CD14-positive monocyte (primary cell): ENCODE measurements at regions not wholly inside any gene's neighbourhood (a gene's known extent, or its start where the extent isn't known, plus 50 kb on each side); places are given as distances from the start of the nearest gene placed in this dataset.

Experiments used
- DNase-seq, 3 donors: peaks; one replicate each; pipeline ENCODE4 v3.0.0-alpha.2; 2011 to 2022
- H2AFZ ChIP-seq: 2 replicates; pipeline ENCODE4 v1.6.0; 2012; ENCODE audit warnings: mild to moderate bottlenecking, low read depth, low read length, inconsistent platforms; ENCODE audit not compliant: insufficient read depth, poor library complexity, severe bottlenecking
- H3K27ac ChIP-seq, 2 donors: 1 replicate in 1 of 2; 2 replicates in 1 of 2; pipeline ENCODE4 v1.5.1; 2012 to 2013; ENCODE audit warnings: low read length in 2 of 2, control low read depth in 1 of 2, inconsistent platforms in 1 of 2, low read depth in 1 of 2, mild to moderate bottlenecking in 1 of 2
- H3K27me3 ChIP-seq, 2 donors: one replicate each; pipeline versions ENCODE4 v1.6.0 to v1.6.1; 2011 to 2013; ENCODE audit warnings: low read length in 2 of 2; ENCODE audit not compliant: control insufficient read depth in 2 of 2, insufficient read depth in 2 of 2
- H3K36me3 ChIP-seq, 2 donors: replicated peaks in 1 of 2; 1 replicate in 1 of 2; 2 replicates in 1 of 2; pipeline versions ENCODE4 v1.5.1 to v1.6.1; 2012 to 2013; ENCODE audit warnings: low read length in 2 of 2, control low read depth in 1 of 2, inconsistent platforms in 1 of 2, mild to moderate bottlenecking in 1 of 2; ENCODE audit not compliant: insufficient read depth in 2 of 2, control insufficient read depth in 1 of 2
- H3K4me1 ChIP-seq, 2 donors: 1 replicate in 1 of 2; 2 replicates in 1 of 2; pipeline versions ENCODE4 v1.5.1 to v1.6.1; 2012 to 2013; ENCODE audit warnings: low read length in 2 of 2, control low read depth in 1 of 2, inconsistent platforms in 1 of 2, mild to moderate bottlenecking in 1 of 2, moderate library complexity in 1 of 2; ENCODE audit not compliant: insufficient read depth in 2 of 2, control insufficient read depth in 1 of 2
- H3K4me2 ChIP-seq: replicated peaks from 2 replicates; pipeline ENCODE3; 2012; ENCODE audit warnings: low read length, moderate library complexity, mild to moderate bottlenecking; ENCODE audit not compliant: poor library complexity, severe bottlenecking; ENCODE audit errors: extremely low read depth
- H3K4me3 ChIP-seq, 3 experiments: fragments of 200-600 bp in 1 of 3; sonication (generic) in 1 of 3; replicated peaks in 1 of 3; 1 replicate in 2 of 3; 2 replicates in 1 of 3; pipeline ENCODE4 v1.5.1; 2011 to 2013; ENCODE audit warnings: low read length in 3 of 3, mild to moderate bottlenecking in 3 of 3, control low read depth in 2 of 3, low read depth in 2 of 3, inconsistent platforms in 1 of 3, moderate library complexity in 1 of 3
- H3K79me2 ChIP-seq: 2 replicates; pipeline ENCODE4 v1.6.0; 2012; ENCODE audit warnings: mild to moderate bottlenecking, control low read depth, inconsistent platforms, low read length, moderate library complexity; ENCODE audit not compliant: insufficient read depth
- H3K9ac ChIP-seq: 2 replicates; pipeline ENCODE4 v1.6.0; 2017; ENCODE audit warnings: low read length, mild to moderate bottlenecking; ENCODE audit not compliant: insufficient read depth, poor library complexity, severe bottlenecking
- H3K9me3 ChIP-seq, 2 donors: replicated peaks in 1 of 2; 1 replicate in 1 of 2; 2 replicates in 1 of 2; pipeline versions ENCODE4 v1.5.1 to v1.6.1; 2012 to 2013; ENCODE audit warnings: low read length in 2 of 2, control low read depth in 1 of 2; ENCODE audit not compliant: control insufficient read depth in 1 of 2, insufficient read depth in 1 of 2
- H4K20me1 ChIP-seq: 2 replicates; pipeline ENCODE4 v1.6.0; 2012; ENCODE audit warnings: mild to moderate bottlenecking, low read length, control low read depth, moderate library complexity; ENCODE audit not compliant: insufficient read depth
- H3K27ac Mint-ChIP-seq, 7 donors: one replicate each; pipeline ENCODE4 v1.8.0; 2020; ENCODE audit warnings: mild to moderate bottlenecking in 7 of 7, mixed read lengths in 7 of 7, moderate library complexity in 6 of 7, inconsistent platforms in 2 of 7
- H3K27me3 Mint-ChIP-seq, 3 donors: one replicate each; pipeline ENCODE4 v1.8.0; 2021 to 2022; ENCODE audit warnings: low read depth in 3 of 3, mild to moderate bottlenecking in 3 of 3, mixed read lengths in 3 of 3, moderate library complexity in 3 of 3, inconsistent platforms in 1 of 3
- H3K36me3 Mint-ChIP-seq, 2 donors: one replicate each; pipeline ENCODE4 v1.8.0; 2020; ENCODE audit warnings: mixed read lengths in 2 of 2, inconsistent platforms in 1 of 2, mild to moderate bottlenecking in 1 of 2
- H3K4me1 Mint-ChIP-seq: one replicate; pipeline ENCODE4 v1.8.0; 2020; ENCODE audit warnings: mild to moderate bottlenecking, mixed read lengths
- H3K4me3 Mint-ChIP-seq, 2 donors: one replicate each; pipeline ENCODE4 v1.8.0; 2020; ENCODE audit warnings: mild to moderate bottlenecking in 2 of 2, mixed read lengths in 2 of 2, moderate library complexity in 1 of 2
- H3K9me3 Mint-ChIP-seq, 7 donors: one replicate each; pipeline ENCODE4 v1.8.0; 2020 to 2022; ENCODE audit warnings: mixed read lengths in 7 of 7, mild to moderate bottlenecking in 6 of 7, moderate library complexity in 6 of 7, inconsistent platforms in 2 of 7
- CTCF ChIP-seq: fragments of 200-600 bp; IDR thresholded peaks from one replicate; pipeline ENCODE4 v1.8.0; 2022; ENCODE audit warnings: antibody characterized with exemption, mild to moderate bottlenecking
- WGBS: methylation state at CpG from one replicate; pipeline ENCODE4 v1.1.5; 2013; ENCODE audit warnings: missing lambda C conversion rate; ENCODE audit not compliant: insufficient coverage; 5-methylcytosine and 5-hydroxymethylcytosine counted together
- intact Hi-C, 2 donors: fragments of 100-400 bp; cut with micrococcal nuclease; formaldehyde crosslinking; loops; one replicate each; pipeline versions ENCODE4 v1.15.0 to v1.15.1; 2023

- DNase-seq, result no peak
- Histone ChIP-seq H3K4me3 (no peak overlapping the region), H3K4me1 (no peaks in the 10 kb centered on the region), H2AFZ (no peak overlapping the region), H4K20me1 (no peaks in the 10 kb centered on the region), H3K9me3 (no peaks in the 10 kb centered on the region), H3K27ac (no peak overlapping the region), H3K79me2 (no peaks in the 10 kb centered on the region), H3K27me3 (no peaks in the 10 kb centered on the region), H3K4me2 (no peak overlapping the region), H3K36me3 (no peaks in the 10 kb centered on the region), H3K9ac (no peak overlapping the region)
- TF ChIP-seq CTCF, result no peak
- intact Hi-C loops, result no loop called here
- Mint-ChIP-seq H3K4me3 (no peak overlapping the region), H3K36me3 (no peaks in the 10 kb centered on the region), H3K27ac (no peak overlapping the region), H3K9me3 (peaks cover 0 to 6% (median 0%) of the 10 kb centered on the region in 7 donors), H3K27me3 (peaks cover 3 to 8% (median 6%) of the 10 kb centered on the region in 3 donors), H3K4me1 (no peaks in the 10 kb centered on the region)
- 71% methylated on average over 2 of the region's 2 CpGs for WGBS
Measured at GRCh38 chr4:57243076-57243475, 132.9 kb upstream of the IGFBP7 start.

GRCh38 chr4:57234252-57234775 is 124.1 kb upstream of the IGFBP7 start:
- H3K4me3 ChIP-seq, result no peak overlapping the region
- no peak for DNase-seq
- Mint-ChIP-seq H3K27me3 (peaks cover 0 to 2% (median 2%) of the 10 kb centered on the region in 3 donors), H3K9me3 (peaks cover 0 to 2% (median 0%) of the 10 kb centered on the region in 7 donors), H3K27ac (no peak overlapping the region), H3K4me1 (no peaks in the 10 kb centered on the region), H3K4me3 (no peak overlapping the region), H3K36me3 (no peaks in the 10 kb centered on the region)
- H3K36me3 ChIP-seq, result no peaks in the 10 kb centered on the region
- WGBS, result no CpG with 5 or more reads among the region's 12 CpGs
- H3K4me2 ChIP-seq, result no peak overlapping the region
- H3K27me3 ChIP-seq, result no peaks in the 10 kb centered on the region
- no peaks in the 10 kb centered on the region for H3K9me3 ChIP-seq
- no peak overlapping the region for H2AFZ ChIP-seq
- H3K27ac ChIP-seq, result no peak overlapping the region
- no peaks in the 10 kb centered on the region for H4K20me1 ChIP-seq
- H3K9ac ChIP-seq, result no peak overlapping the region
- H3K79me2 ChIP-seq, result no peaks in the 10 kb centered on the region
- intact Hi-C loops, result no loop called here
- no peaks in the 10 kb centered on the region for H3K4me1 ChIP-seq
- TF ChIP-seq CTCF, result no peak
